Suprapubic skin (tissue), 3 donors: ENCODE measurements at regions not wholly inside any gene's neighbourhood (a gene's known extent, or its start where the extent isn't known, plus 50 kb on each side); places are given as distances from the start of the nearest gene placed in this dataset.

Experiments used
- CTCF ChIP-seq, 2 donors: fragments of 200-600 bp in 1 of 2; fragments of 450-650 bp in 1 of 2; sonication (generic) in 1 of 2; IDR thresholded peaks; one replicate each; pipeline ENCODE4 v1.5.1; 2016 to 2019; ENCODE audit warnings: antibody characterized with exemption in 2 of 2, mild to moderate bottlenecking in 1 of 2, moderate library complexity in 1 of 2
- EP300 ChIP-seq: sonication (generic); formaldehyde crosslinking; IDR thresholded peaks from one replicate; pipeline ENCODE4 v1.6.1; 2017; ENCODE audit warnings: antibody characterized with exemption

- TF ChIP-seq CTCF (IDR thresholded peaks at IDR 0.05): no peak
- no peak for TF ChIP-seq EP300
Observed at GRCh38 chr14:56505361-56505760, 74.2 kb upstream of the TMEM260 start.
